Hepatocyte (in vitro differentiated cells): ENCODE measurements at regions not wholly inside any gene's neighbourhood (a gene's known extent, or its start where the extent isn't known, plus 50 kb on each side); places are given as distances from the start of the nearest gene placed in this dataset.

ENCODE experiments used
- DNase-seq: peaks from one replicate; pipeline ENCODE4 v3.0.0-alpha.2; 2016; ENCODE audit warnings: low spot score
- H2AFZ ChIP-seq: fragments of 200-600 bp; sonication (generic); 2 replicates; pipeline ENCODE4 v1.6.0; 2016; ENCODE audit warnings: antibody characterized with exemption, mild to moderate bottlenecking
- H3K27ac ChIP-seq: fragments of 200-600 bp; sonication (generic); 2 replicates; pipeline ENCODE4 v1.5.1; 2016; ENCODE audit warnings: mild to moderate bottlenecking
- H3K27me3 ChIP-seq: fragments of 200-600 bp; sonication (generic); 2 replicates; pipeline ENCODE4 v1.6.1; 2016
- H3K36me3 ChIP-seq: fragments of 200-600 bp; sonication (generic); replicated peaks from 2 replicates; pipeline ENCODE4 v1.5.1; 2016; ENCODE audit warnings: low read depth; ENCODE audit not compliant: insufficient read depth
- H3K4me1 ChIP-seq: fragments of 200-600 bp; sonication (generic); 2 replicates; pipeline ENCODE4 v1.5.1; 2016; ENCODE audit warnings: mild to moderate bottlenecking, moderate library complexity; ENCODE audit not compliant: insufficient read depth
- H3K4me2 ChIP-seq: fragments of 200-600 bp; sonication (generic); 2 replicates; pipeline ENCODE4 v1.6.0; 2016
- H3K4me3 ChIP-seq: fragments of 200-600 bp; sonication (generic); 2 replicates; pipeline ENCODE4 v1.5.1; 2016; ENCODE audit warnings: mild to moderate bottlenecking
- H3K79me2 ChIP-seq: fragments of 200-600 bp; sonication (generic); 2 replicates; pipeline ENCODE4 v1.6.0; 2017; ENCODE audit warnings: mild to moderate bottlenecking
- H3K9me2 ChIP-seq: fragments of 200-600 bp; sonication (generic); replicated peaks from 2 replicates; pipeline ENCODE4 v1.6.0; 2017; ENCODE audit warnings: mild to moderate bottlenecking; ENCODE audit not compliant: insufficient read depth
- H3K9me3 ChIP-seq: fragments of 200-600 bp; sonication (generic); 2 replicates; pipeline ENCODE4 v1.5.1; 2016; ENCODE audit warnings: low read depth, mild to moderate bottlenecking
- H4K20me1 ChIP-seq: fragments of 200-600 bp; sonication (generic); 2 replicates; pipeline ENCODE4 v1.6.0; 2016; ENCODE audit warnings: mild to moderate bottlenecking; ENCODE audit not compliant: insufficient read depth, poor library complexity, severe bottlenecking
- EZH2 ChIP-seq: fragments of 200-600 bp; sonication (generic); IDR thresholded peaks from 2 replicates; pipeline ENCODE4 v1.6.1; 2016; ENCODE audit warnings: antibody characterized with exemption, mild to moderate bottlenecking, borderline replicate concordance
- EZH2phosphoT487 ChIP-seq: fragments of 200-600 bp; sonication (generic); IDR thresholded peaks from one replicate; pipeline ENCODE4 v1.6.1; 2018; ENCODE audit warnings: antibody characterized with exemption, mild to moderate bottlenecking, low read depth, moderate library complexity; ENCODE audit not compliant: unreplicated experiment, severe bottlenecking
- WGBS: methylation state at CpG from one replicate; pipeline ENCODE4 v1.1.6; 2016; ENCODE audit warnings: low lambda C conversion rate; ENCODE audit errors: missing lambda C conversion rate; 5-methylcytosine and 5-hydroxymethylcytosine counted together
- TF ChIP-seq, protein P1 (sequence below): fragments of 200-600 bp; sonication (generic); IDR thresholded peaks from 2 replicates; pipeline ENCODE4 v1.5.1; 2016; ENCODE audit warnings: antibody characterized with exemption, mild to moderate bottlenecking; ENCODE audit not compliant: poor library complexity

DNA sequence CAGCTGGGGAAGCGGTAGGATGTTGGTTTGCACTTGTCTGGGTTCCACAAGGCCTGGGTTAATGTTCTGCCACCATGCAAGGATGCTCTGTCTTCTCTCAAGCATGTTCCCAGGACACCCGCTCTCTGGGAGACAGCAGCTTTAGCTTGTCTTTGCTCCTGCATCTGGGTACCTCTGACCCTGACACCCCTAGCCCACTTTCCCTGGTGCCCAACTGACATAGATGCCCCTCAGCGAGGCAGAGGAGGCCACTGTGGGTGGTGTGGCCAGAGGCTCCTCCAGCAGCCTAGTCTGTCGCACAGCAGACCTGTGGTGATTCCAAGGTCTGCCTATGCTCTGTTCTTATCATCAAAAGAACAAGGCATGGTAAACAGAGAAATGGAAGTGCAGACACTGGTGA, 83.6 kb upstream of the ALDH1L1 start:
- H3K36me3 ChIP-seq = no peaks in the 10 kb centered on the region
- H3K4me3 ChIP-seq = no peak overlapping the region
- no peaks in the 10 kb centered on the region for H4K20me1 ChIP-seq
- H3K27ac ChIP-seq = no peak overlapping the region
- no peaks in the 10 kb centered on the region for H3K9me3 ChIP-seq
- no peak overlapping the region for H3K4me2 ChIP-seq
- H3K4me1 ChIP-seq = peaks cover 20% of the 10 kb centered on the region
- no peak overlapping the region for H2AFZ ChIP-seq
- H3K79me2 ChIP-seq = no peaks in the 10 kb centered on the region
- TF ChIP-seq, protein P1, sequence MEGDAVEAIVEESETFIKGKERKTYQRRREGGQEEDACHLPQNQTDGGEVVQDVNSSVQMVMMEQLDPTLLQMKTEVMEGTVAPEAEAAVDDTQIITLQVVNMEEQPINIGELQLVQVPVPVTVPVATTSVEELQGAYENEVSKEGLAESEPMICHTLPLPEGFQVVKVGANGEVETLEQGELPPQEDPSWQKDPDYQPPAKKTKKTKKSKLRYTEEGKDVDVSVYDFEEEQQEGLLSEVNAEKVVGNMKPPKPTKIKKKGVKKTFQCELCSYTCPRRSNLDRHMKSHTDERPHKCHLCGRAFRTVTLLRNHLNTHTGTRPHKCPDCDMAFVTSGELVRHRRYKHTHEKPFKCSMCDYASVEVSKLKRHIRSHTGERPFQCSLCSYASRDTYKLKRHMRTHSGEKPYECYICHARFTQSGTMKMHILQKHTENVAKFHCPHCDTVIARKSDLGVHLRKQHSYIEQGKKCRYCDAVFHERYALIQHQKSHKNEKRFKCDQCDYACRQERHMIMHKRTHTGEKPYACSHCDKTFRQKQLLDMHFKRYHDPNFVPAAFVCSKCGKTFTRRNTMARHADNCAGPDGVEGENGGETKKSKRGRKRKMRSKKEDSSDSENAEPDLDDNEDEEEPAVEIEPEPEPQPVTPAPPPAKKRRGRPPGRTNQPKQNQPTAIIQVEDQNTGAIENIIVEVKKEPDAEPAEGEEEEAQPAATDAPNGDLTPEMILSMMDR = no peak
- no peak for TF ChIP-seq EZH2phosphoT487
- TF ChIP-seq EZH2 = no peak
- no peaks in the 10 kb centered on the region for H3K9me2 ChIP-seq
- DNase-seq = no peak
- WGBS = 72% methylated on average over 4 of the region's 4 CpGs
- H3K27me3 ChIP-seq = no peaks in the 10 kb centered on the region

DNA sequence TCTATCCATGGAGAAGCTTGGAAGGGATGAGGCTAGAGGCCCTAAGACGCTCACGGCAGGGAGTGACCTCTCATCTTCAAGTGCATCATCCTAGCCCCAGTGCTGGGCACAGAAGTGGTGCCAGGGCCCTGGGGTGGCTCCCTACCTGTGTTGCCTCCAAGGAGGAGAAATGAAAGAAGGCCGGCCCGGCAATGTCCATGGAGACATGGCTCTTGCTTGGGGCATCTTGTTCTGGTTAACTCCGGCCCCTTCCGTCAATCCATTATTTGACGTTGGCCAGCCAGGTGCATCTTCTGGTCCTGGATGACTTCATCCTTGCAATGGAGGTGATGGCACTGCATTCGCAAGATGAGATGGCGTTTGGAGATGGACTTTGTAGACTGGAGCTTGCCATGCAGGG, 83.2 kb upstream of the ALDH1L1 start:
- 97% methylated on average over 9 of the region's 9 CpGs for whole genome bisulfite sequencing
- H4K20me1 ChIP-seq = no peaks in the 10 kb centered on the region
- no peak overlapping the region for H2AFZ ChIP-seq
- no peak overlapping the region for H3K27ac ChIP-seq
- DNase-seq = no peak
- H3K4me1 ChIP-seq = peaks cover 20% of the 10 kb centered on the region
- no peaks in the 10 kb centered on the region for H3K9me3 ChIP-seq
- H3K4me3 ChIP-seq = no peak overlapping the region
- TF ChIP-seq, protein P1 = no peak
- TF ChIP-seq EZH2phosphoT487 = no peak
- TF ChIP-seq EZH2 = no peak
- no peaks in the 10 kb centered on the region for H3K27me3 ChIP-seq
- no peaks in the 10 kb centered on the region for H3K79me2 ChIP-seq
- H3K36me3 ChIP-seq = no peaks in the 10 kb centered on the region
- no peak overlapping the region for H3K4me2 ChIP-seq
- H3K9me2 ChIP-seq = no peaks in the 10 kb centered on the region

DNA sequence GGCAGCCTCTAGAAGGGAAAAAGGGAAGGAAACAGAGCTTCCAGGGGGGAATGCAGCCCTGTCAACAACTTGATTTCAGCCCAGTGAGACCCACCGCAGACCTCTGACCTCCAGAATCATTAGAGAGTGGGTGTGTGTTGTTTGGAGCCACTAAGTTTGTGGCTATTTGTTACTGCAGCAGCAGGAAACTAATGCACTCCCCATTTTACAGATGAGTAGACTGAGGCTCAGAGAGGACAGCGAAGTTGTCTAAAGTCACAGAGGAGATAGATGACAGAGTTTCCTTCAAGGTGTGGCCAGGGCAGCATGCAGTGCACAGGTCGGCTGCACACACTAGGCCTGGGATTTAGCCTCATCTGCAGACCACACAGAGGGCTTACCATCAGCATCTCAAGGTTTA, 81.8 kb upstream of the ALDH1L1 start:
- DNase-seq = no peak
- 100% methylated on average over 3 of the region's 3 CpGs for WGBS

More for the DNA sequence above, 81.8 kb upstream of the ALDH1L1 start:
- TF ChIP-seq, protein P1 = no peak
- TF ChIP-seq EZH2 (no peak), EZH2phosphoT487 (no peak)
- Histone ChIP-seq H3K4me3 (no peak overlapping the region), H3K9me3 (no peaks in the 10 kb centered on the region), H4K20me1 (no peaks in the 10 kb centered on the region), H3K9me2 (no peaks in the 10 kb centered on the region), H2AFZ (no peak overlapping the region), H3K79me2 (no peaks in the 10 kb centered on the region), H3K36me3 (no peaks in the 10 kb centered on the region), H3K27ac (no peak overlapping the region), H3K4me2 (no peak overlapping the region), H3K27me3 (no peaks in the 10 kb centered on the region), H3K4me1 (peaks cover 20% of the 10 kb centered on the region)
